Suppressor macrophage treated with lipopolysaccharide for 1 hour (primary cell): ENCODE measurements at regions not wholly inside any gene's neighbourhood (a gene's known extent, or its start where the extent isn't known, plus 50 kb on each side); places are given as distances from the start of the nearest gene placed in this dataset.

ENCODE experiments used
- DNase-seq, 3 donors: peaks; one replicate each; pipeline ENCODE4 v3.0.0-alpha.2; 2020 to 2022

DNA sequence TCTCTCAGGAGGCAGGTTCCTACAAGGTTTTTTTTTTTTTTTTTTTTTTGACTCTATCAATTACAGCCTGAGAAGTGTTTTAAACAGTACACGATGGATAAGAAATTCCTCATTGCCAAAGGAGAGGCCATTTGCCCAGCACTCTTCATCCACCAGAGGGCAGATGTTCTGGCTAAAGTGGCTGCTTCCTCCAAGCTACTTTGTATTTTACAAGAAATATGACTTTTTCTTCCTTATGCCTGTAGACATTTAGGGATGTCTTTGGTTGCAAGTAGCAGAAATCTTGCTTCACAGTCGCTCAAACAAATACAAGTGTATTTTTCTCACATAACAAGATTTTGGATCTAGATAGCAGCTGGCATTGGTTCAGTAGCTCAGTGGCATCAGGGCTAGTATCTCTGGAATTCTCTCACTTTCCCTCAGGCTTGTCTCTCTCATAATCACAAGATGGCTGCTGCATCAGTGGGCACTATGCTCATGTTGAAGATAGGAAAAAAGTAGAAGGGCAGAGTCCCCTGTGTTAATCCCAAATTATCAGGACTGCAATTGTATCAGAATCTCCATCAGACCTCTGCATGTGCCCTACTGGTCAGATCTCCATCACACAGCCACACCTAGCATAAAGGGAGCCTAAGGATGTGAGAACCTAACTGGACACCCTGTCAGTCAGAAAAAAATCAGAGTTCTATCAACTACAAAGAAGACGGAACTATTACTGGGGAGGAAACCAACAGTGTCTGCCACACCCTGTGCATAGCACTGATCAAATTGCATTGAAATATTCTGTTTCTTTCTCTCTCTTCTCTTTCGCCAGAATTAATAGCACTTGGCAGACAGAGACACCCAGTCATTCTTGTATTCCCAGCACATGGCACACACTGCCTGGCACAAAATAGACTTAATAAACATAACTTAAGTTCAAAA is 138.9 kb upstream of the COL8A1 start:
- DNase-seq: peak; percentile 73 to 81 (median 77)

DNA sequence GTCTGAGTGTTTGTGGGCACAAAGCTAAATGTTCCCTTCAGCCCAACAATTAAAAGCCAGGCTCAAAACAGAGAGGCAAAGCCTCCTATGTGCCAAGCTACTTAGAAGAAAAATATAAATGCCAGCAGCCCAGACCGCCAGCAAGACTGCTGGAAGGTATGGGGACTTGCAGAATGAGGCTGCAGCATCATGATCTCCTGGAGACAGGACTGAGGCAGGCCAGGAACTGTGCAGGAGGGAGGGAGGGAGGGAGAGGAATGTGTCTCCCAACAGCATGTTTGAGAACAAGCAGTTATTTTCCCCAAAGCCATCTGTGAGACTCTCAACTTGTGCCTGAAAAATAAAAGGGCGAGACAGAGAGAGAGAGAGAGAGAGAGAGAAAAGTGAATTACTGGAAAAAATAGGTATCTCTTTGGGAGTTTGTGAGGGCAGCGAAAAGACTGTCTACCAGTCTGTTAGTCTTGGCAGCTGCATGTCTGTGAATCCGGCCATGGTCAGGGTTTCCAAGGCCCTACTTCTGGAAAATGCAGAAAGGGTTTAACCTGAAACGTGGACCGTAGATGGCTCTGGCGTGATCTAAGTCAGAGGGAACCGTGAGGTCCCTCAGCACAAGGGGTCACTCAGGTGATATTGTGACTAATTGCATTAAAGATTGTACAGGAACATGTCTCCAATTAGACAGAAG is 139.7 kb upstream of the COL8A1 start:
- no peak for DNase-seq

DNA sequence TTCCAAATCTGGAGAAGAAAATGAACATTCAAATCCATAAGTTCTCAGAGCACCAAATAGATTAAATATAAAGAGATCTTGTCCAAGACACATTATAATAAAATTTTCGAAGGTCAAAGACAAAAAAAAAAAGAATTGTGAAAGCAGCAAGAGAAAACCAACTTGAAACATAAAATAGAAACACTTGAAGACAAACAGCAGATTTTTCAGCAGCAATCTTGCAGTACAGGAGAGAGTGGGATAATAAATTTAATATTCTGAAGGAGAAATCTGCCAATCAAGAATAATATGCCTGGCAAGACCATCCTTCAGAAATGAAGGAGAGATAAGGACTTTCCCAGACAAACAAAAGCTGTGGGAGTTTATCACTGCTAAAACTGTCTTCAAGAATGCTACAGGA is 150.5 kb upstream of the COL8A1 start:
- DNase-seq: no peak

DNA sequence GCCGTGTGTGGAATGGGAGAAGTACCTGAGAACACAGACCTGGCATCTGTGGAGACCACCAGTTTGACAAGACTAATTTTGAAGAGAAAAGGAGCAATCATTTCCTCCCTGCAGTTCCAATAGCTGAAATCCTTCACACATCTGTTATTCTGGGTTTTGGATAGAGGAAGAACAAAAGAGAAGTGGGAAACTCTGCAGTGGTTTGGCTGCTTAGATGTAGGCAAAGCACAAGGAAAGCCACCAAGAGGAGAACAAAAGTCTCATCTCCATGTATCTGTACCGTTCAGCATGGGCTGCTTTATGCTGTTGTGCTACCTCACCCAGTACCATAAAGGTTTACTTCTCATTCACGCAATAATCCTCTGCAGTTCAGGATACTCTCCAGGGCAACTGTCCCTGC is 153.1 kb upstream of the COL8A1 start:
- peak; percentile 36 to 62 (median 48) for DNase-seq

DNA sequence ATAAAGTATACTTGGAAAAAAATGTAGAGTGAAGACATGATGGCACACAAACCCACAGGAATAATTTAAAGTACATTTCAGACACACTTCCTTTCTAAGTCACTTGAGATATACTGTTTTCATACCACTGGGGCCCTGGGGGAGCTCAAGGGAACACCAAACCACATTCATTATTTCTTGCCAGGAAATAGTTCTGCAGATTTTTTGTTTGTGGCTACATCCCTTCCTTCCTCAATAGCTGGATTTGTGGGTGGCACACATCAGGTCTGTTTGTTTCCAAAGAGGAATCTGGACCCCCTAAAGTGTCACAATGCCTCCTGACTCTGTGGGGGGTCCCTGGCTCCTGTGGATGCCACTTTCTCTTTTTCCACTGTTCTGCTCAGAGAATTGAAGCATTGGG is 153.5 kb upstream of the COL8A1 start:
- DNase-seq: no peak

DNA sequence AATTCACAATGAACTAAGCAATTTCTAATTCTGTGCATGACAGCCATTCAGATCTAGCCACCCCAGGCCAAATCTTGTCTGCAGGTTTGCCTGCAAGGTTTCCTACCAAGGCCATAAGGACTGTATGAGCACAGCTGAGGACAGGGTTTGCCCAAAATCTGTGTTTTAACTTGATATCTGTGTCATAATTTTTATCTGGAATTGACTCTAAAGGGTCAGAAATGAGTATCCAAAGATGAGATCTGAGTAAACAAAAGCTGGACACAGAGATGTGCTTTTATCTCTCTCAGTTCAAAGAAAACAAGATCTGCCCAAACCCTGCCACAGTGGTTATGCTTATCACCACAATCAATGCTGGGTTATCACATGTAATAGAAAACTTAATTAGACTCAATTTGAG is 154.6 kb upstream of the COL8A1 start:
- no peak for DNase-seq

DNA sequence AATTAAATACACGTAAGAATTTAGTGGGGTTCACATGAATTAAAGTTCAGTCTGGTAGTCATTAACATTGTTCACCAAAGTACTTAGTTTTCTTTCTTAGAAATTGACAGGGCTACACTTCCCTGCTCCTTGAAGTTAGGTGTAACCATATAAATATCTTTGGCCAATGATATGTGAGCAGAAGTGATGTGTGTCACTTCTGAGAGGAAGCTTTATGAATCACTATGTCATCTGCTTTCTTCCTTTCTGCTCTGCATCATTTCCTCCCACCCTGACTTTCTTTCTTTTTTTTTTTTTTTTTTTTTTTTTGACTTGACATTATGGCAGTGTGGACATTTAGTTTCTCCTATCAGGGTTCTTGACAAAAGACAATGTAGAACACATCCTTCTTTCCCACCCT is 156.2 kb upstream of the COL8A1 start:
- peak in 2 of 3 donors; percentile 48 to 53 for DNase-seq

DNA sequence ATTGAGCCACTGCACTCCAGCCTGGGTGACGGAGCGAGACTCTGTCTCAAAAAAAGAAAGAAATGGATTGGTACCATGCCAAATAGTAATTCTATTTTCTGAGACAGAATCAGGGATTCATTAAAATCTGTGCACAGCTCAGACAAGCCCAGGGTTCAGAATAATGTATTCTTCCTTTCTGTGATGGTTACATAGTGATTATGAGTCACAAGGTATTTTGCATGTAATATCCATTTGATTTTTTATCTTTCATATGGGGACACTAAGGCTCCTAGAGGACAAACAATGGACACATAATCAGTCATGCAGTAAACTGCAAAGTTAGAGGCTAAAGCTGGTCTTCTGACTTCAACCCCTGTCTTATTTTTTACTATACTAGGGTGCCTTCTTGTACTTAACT is 156.8 kb upstream of the COL8A1 start:
- no peak for DNase-seq

DNA sequence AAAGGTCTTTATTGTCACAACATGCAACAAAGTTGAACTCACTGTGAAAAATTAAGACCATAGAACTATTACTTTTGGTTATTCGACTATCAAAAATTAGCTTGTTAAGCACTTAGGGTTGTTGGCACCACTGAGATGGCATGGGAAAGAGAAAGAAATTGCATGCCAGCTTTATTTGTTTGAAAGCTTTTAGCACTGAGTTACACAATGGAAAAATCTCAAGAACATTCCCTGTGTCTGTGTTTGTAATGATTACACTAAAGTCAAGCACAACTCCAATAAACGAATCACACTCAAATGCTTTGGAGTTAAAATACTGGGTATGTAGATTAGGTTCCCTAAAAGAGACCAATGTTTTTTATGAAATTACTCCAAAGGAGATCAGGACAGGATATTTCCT is 158.6 kb upstream of the COL8A1 start:
- no peak for DNase-seq

DNA sequence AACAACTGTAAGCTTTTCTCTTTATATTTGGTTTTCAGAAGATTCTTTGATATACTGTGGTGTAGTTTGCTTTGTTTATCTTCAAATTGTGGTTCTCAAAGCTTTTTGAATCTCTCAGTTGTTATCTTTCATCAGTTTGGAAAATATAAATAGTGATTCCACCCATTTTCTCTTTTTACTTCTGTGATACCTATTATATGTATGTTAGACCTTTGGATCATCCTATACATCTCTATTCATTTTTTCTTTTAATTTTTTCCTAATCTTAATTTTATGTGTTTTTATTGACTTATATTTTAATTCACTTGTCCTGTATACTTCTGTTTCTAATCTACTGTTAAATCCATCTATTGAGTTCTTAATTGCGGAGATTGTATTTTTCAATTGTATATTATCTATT is 160.7 kb upstream of the COL8A1 start:
- no peak for DNase-seq

DNA sequence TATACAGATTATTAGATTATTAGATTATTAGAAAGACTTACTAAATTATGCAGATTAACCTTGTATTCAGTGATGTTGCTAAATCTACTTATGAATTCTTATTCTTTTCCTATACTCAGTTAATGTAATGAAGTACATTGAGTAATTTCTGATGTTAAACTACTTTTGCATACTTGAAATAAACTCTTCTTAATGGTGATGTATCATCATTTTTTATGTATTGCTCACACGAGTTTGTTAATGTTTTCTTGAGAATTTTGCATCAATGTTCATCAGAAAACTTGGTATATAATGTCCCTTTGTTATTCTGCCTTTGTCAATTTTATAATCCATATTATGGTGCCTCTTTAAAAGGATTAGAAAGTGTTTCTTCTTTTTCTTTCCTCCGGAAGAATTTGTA is 163.2 kb upstream of the COL8A1 start:
- no peak for DNase-seq

DNA sequence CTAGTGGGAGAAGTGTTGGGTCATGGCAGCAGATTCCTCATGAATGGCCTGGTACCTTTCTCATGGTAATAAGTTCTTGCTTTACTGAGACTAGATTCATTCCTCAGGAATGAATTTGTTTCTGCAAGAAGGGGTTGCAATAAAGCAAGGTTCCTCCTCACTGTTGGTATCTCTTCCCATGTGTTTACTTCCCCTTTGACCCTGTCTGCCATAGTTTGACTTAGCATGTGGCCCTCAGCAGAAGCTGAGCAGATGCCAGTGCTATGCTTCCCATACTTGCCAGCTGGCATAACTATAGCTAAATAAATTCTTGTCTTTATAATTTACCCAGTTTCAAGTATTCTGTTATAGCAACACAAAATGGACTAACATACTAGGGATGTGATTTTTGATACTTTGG is 163.6 kb upstream of the COL8A1 start:
- DNase-seq: no peak

DNA sequence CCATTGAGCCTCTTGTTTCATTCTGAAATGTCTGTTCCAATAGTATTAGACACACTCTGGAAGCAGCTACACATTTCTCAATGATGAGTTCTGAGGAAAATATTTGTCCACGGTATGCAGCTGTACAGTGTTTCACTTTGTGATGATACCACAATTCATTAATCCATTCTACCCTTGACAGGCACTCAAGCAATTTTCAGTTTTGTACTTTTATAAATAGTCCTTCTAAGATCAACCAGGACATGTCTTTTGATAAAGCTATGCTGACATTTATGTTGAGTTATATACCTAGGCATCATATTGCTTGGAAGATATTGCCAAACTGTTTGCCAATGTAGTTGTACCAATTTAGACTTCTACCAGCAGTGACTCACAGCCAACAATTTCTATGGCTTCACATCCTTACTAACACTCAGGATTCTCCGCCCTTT is 165.1 kb upstream of the COL8A1 start:
- no peak for DNase-seq

DNA sequence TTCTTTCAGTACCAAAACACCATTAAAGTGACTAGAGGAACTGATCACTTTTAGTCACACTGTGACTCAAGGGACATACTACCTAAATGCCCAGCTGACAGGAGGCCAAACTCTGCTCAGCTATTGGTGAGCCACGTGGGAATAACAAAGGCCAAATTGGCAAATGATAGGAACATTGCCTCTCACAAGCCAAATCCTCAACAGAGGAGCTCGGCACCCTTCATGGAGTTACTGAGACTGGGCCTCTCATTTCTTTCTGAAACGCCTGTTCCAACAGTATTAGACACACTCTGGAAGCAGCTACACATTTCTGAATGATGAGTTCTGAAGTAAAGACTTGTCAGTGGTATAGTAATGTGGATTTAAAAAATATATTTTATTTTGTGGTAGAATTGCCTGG is 166.0 kb upstream of the COL8A1 start:
- no peak for DNase-seq

DNA sequence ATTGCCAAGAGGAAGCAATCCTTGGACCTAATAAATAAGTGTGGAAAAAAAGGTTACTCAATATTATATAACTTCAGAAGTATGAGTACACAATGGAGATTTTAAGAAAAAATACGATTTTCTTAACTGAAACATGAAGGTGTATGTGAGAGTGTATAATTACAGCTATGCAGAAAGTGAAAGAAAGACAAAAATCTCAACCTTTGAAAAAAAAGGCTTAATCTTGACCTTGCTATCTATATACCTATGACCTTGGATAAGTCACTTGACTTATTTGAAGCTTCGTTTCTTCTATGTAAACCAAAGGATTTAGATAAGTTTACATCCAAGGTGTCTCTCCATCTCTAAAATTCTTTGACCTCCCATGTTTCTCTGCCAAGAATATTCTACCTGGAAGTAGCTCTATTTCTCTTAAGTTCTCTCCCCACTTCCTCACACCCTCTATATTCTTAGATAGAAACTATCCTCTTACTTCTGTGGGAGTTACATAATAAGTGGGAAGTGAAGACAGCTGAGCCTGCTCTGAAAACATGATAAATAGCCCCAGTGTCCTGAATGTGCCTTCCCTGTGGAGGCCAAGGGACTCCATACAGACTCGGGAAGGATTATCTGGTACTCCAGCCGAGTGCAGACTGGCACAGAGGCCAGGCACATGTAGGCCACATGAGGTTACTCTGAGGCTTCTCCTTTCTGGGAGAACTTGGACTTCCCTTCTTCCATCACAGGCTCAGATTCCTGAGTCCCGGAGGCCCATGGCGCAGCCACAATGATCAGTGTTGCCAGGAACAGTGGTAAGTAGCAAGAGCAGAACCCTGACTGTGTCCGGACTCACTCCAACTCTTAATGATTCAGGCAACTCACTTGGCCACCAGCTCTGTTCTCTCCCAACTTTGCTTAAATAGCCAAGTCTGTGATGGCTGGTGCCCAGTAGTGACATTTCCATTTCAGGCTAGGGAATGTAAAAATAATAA is 166.8 kb upstream of the COL8A1 start:
- DNase-seq: no peak

DNA sequence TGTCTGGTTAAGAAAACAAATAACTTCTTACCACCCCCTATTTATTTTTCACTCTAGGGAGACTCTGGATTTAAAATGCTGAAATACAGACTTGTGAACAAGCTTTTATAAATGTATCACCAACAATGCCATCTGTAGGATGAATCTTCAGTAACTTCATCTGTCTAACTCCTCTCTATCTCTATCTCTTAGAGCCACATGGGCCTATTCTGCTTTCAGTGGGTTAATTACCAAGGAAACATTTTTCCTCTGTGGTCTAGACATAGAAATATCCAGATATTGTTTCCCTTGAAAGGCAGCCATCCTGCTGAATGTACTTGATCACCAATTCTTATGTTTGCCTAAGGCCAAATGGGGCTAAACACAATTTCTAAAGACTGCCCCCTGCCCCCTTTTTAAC is 167.6 kb upstream of the COL8A1 start:
- no peak for DNase-seq

DNA sequence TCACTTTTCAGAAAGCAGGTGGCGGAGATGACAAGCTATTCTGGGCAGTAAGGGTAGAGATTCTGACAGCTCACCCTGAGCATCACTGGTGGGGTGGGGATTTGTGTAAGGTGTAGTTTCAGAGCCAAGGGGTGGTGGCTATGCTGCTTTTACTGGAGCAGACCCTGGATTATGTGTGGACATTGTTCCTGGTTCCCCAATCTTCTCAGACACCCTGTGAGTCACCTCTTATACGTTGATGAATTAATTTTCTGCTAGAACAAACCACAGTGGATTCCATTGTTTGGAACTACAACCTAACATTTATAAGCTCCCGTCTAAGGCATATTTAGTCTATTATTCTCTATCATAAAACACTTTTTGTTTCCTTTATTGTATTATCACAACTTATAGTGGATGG is 169.5 kb upstream of the COL8A1 start:
- DNase-seq: no peak

DNA sequence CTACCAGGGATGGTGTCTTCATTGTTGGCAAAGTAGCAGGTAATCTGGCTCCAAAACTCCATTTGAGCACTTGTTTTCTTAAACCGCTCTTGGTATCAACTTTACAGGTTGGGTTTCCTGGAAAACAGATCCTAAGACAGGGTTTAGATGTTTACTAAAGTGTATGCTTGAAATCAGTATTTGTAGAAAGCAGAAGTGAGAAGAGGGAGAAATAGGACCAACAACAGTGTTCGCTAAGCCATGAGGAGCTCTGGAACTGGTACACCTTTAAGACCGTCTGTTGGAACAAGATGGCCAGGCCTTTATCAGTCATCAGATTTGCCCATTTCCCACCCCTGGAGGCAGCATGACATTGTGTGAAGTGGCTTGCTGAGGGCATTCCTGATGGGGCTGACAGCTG is 171.0 kb upstream of the COL8A1 start:
- no peak for DNase-seq

DNA sequence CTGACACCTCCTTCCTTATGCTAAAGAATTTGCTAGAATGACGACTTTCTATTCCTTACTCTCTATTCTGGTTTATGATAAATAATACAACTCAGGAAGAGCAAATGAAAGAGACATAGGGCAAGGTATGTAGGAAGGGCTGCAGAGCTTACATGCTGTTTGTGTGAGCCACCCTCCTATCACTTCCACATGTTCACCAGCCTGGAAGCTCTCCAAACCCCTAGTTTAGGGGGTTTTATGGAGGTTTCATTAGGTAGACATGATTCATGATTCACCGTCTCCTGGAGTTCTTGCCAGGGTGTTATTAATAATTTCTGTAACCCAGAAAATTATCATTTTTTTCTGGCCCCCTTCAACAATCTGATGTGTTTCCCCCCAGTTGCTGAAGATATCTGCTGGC is 172.1 kb upstream of the COL8A1 start:
- DNase-seq: no peak

DNA sequence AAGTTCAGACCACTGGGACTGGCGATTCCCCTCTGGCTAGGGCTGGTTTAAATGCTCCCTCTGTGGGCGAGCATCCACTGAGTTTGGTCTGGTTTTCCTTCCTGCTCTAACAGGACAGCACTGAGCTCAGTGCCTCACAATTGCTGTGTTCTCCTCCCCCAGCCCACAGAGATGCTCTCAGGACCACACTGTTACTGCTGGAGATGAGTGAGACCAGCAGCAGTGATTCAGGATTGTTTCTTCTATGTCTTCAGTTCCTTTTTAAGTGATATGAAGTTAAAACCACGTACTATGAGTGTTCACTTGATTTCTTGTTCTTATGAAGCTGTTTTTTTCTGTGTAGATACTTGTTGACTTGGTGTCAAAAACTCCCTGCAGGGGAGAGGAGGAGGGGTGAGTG is 180.4 kb upstream of the COL8A1 start:
- DNase-seq: no peak

DNA sequence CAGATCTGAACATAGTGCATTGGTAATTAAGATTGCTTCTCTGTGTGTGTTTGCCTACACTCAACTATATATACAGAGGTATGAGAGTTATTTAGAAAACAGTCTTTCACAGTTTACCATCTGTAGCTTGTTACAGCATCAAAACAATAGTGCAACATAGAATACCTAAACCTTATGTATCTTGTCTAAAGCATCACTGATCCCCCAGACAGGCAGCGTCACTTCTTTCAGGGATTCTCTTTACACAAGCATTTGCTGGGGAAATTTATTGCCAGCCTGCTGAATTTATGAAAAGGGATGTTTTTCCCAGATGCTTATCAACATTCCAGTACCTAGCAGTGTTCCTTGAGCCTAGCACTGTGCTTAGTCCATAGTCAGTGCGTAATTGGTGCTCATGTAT is 195.8 kb upstream of the COL8A1 start:
- no peak for DNase-seq

DNA sequence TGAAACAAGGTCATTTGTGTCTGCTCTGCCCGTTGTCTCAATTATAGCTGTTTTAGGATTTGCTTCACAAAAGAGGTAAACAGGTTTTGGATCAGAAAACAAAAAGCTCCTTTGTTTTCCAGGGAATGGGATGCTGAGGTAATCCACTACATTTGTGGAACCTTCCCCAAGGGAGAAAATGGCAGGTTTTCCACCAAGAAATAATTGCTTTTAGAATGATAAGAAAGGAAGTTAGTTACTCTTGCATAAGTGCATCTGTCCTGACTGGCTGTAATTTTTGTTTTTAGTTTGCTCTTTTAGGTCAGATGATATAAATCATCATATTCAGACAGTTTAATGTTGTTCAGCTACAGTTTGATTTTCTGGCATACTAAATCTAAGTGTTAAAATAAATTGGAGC is 198.5 kb upstream of the COL8A1 start:
- DNase-seq: no peak

DNA sequence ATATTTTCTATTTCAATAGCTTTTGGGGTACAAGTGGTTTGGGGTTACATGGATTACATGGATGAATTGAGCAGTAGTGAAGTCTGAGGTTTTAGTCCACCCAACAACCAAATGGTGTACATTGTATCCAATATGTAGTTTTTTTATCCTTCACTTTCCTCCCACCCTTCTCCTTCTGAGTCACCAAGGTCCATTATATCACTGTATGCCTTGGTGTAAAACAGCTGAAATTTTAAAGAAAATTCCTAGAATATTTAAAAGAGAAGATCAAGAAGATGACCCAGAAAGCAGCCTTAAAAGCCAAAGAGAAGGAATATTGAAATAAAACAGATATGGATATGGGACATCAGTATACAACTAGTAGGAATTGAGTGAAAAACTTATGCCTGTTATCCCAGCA is 204.2 kb upstream of the COL8A1 start:
- no peak for DNase-seq
